ENCODE measurements at regions not wholly inside any gene's neighbourhood (a gene's known extent, or its start where the extent isn't known, plus 50 kb on each side); places are given as distances from the start of the nearest gene placed in this dataset.

GRCh38 chr16:52742052-52742451, 195.1 kb upstream of the TOX3 start:
- Histone ChIP-seq H4K20me1 (ENCODE audit: control insufficient read depth, extremely low read depth, insufficient read depth, low read length) (no peaks in the 10 kb centered on the region), H3K36me3 (ENCODE audit: control insufficient read depth in 2 of 2, extremely low read depth in 1 of 2, insufficient read depth in 2 of 2, low read length in 2 of 2) (no peaks in the 10 kb centered on the region), H3K4me2 (ENCODE audit: control insufficient read depth, extremely low read depth, insufficient read depth, low read depth, low read length) (no peak overlapping the region), H3K9ac (ENCODE audit: control insufficient read depth, extremely low read depth, insufficient read depth, low read length) (no peak overlapping the region), H3K9me3 (ENCODE audit: control insufficient read depth, low read depth, low read length) (no peaks in the 10 kb centered on the region), H3K79me2 (ENCODE audit: control insufficient read depth, insufficient read depth, low read length) (no peaks in the 10 kb centered on the region), H3K27me3 (ENCODE audit: control insufficient read depth, extremely low read depth, insufficient read depth, low read length) (no peaks in the 10 kb centered on the region), H3K27ac (ENCODE audit: control insufficient read depth, insufficient read depth, low read length) (no peak overlapping the region), H3K9me1 (ENCODE audit: control insufficient read depth, extremely low read depth, insufficient read depth, low read length) (no peaks in the 10 kb centered on the region), H2AFZ (ENCODE audit: control insufficient read depth, low read length) (no peak overlapping the region), H3K4me3 (ENCODE audit: control insufficient read depth in 2 of 3, extremely low read depth in 1 of 3, insufficient read depth in 2 of 3, low read depth in 1 of 3, low read length in 3 of 3) (no peak overlapping the region), H3K4me1 (ENCODE audit: control insufficient read depth, extremely low read depth, insufficient read depth, low read length) (no peaks in the 10 kb centered on the region)
- FAIRE-seq (no peak), DNase-seq (ENCODE audit: low read depth, low spot score) (no peak)
- TF ChIP-seq CTCF (optimal IDR thresholded peaks at IDR 0.05 in 1 of 3, IDR thresholded peaks at IDR 0.05 in 1 of 3, conservative IDR thresholded peaks at IDR 0.05 in 1 of 3; ENCODE audit: extremely low read depth in 1 of 3, insufficient read depth in 2 of 3, low read length in 3 of 3) = no peak
- TF ChIP-seq EZH2 (IDR thresholded peaks at IDR 0.05; ENCODE audit: low read length) = no peak
- dilution Hi-C loops (cut with MboI; ENCODE audit: extremely low pct_ligation_motif_present, low sequenced_read_pairs) = no loop called here

GRCh38 chr16:52741351-52741750, 194.4 kb upstream of the TOX3 start:
- H2AFZ ChIP-seq (ENCODE audit: control insufficient read depth, low read length) = no peak overlapping the region

More at GRCh38 chr16:52741351-52741750, 194.4 kb upstream of the TOX3 start:
- dilution Hi-C loops (cut with MboI; ENCODE audit: extremely low pct_ligation_motif_present, low sequenced_read_pairs) = no loop called here
- no peak for DNase-seq (ENCODE audit: low read depth, low spot score)
- Histone ChIP-seq H4K20me1 (ENCODE audit: control insufficient read depth, extremely low read depth, insufficient read depth, low read length) (no peaks in the 10 kb centered on the region), H3K36me3 (ENCODE audit: control insufficient read depth in 2 of 2, extremely low read depth in 1 of 2, insufficient read depth in 2 of 2, low read length in 2 of 2) (no peaks in the 10 kb centered on the region), H3K4me3 (ENCODE audit: control insufficient read depth in 2 of 3, extremely low read depth in 1 of 3, insufficient read depth in 2 of 3, low read depth in 1 of 3, low read length in 3 of 3) (no peak overlapping the region), H3K9me1 (ENCODE audit: control insufficient read depth, extremely low read depth, insufficient read depth, low read length) (no peaks in the 10 kb centered on the region), H3K9ac (ENCODE audit: control insufficient read depth, extremely low read depth, insufficient read depth, low read length) (no peak overlapping the region), H3K27me3 (ENCODE audit: control insufficient read depth, extremely low read depth, insufficient read depth, low read length) (no peaks in the 10 kb centered on the region), H3K9me3 (ENCODE audit: control insufficient read depth, low read depth, low read length) (no peaks in the 10 kb centered on the region), H3K79me2 (ENCODE audit: control insufficient read depth, insufficient read depth, low read length) (no peaks in the 10 kb centered on the region), H3K4me2 (ENCODE audit: control insufficient read depth, extremely low read depth, insufficient read depth, low read depth, low read length) (no peak overlapping the region), H3K27ac (ENCODE audit: control insufficient read depth, insufficient read depth, low read length) (no peak overlapping the region), H3K4me1 (ENCODE audit: control insufficient read depth, extremely low read depth, insufficient read depth, low read length) (no peaks in the 10 kb centered on the region)
- TF ChIP-seq EZH2 (IDR thresholded peaks at IDR 0.05; ENCODE audit: low read length) = no peak
- TF ChIP-seq CTCF (optimal IDR thresholded peaks at IDR 0.05 in 1 of 3, IDR thresholded peaks at IDR 0.05 in 1 of 3, conservative IDR thresholded peaks at IDR 0.05 in 1 of 3; ENCODE audit: extremely low read depth in 1 of 3, insufficient read depth in 2 of 3, low read length in 3 of 3) = no peak
- no peak for FAIRE-seq

Measured in keratinocyte (primary cell).